H1 (cell line): ENCODE measurements at regions not wholly inside any gene's neighbourhood (a gene's known extent, or its start where the extent isn't known, plus 50 kb on each side); places are given as distances from the start of the nearest gene placed in this dataset.

Experiments used
- CTCF ChIA-PET: fragments of 300-600 bp; sonication (Branson Sonifier 250); formaldehyde crosslinking; loops from one replicate; lab custom pipeline; 2021; ENCODE audit not compliant: partially characterized antibody; lab: Charles Lee
- POLR2A ChIA-PET: fragments of 300-600 bp; sonication (Branson Sonifier 250); formaldehyde crosslinking; loops from one replicate; lab custom pipeline; 2021; ENCODE audit warnings: inconsistent platforms; ENCODE audit not compliant: partially characterized antibody; lab: Charles Lee
- DNase-seq, 2 experiments: peaks; one replicate each; pipeline versions ENCODE4 v3.0.0 to v3.0.0-alpha.2; 2010 to 2022; ENCODE audit warnings: low spot score in 2 of 2, low read depth in 1 of 2, mixed read lengths in 1 of 2
- FAIRE-seq: peaks from 2 replicates; lab custom pipeline; 2011; peaks lifted over from hg19 to GRCh38; lab: Jason Lieb, UNC
- H2AFZ ChIP-seq: 2 replicates; pipeline ENCODE4 v1.8.1; 2012; ENCODE audit warnings: low read length, inconsistent platforms
- H2AK5ac ChIP-seq: 2 replicates; pipeline ENCODE4 v1.6.1; 2013; ENCODE audit warnings: low read depth, low read length
- H2BK120ac ChIP-seq: replicated peaks from 2 replicates; pipeline ENCODE3; 2013; ENCODE audit warnings: low read depth, low read length, inconsistent platforms
- H2BK12ac ChIP-seq: 2 replicates; pipeline ENCODE4 v1.6.1; 2013; ENCODE audit warnings: low read depth, low read length
- H2BK15ac ChIP-seq: 2 replicates; pipeline ENCODE4 v1.6.1; 2013; ENCODE audit warnings: low read length
- H2BK20ac ChIP-seq: 2 replicates; pipeline ENCODE4 v1.6.1; 2013; ENCODE audit warnings: low read length
- H2BK5ac ChIP-seq: 2 replicates; pipeline ENCODE4 v1.6.1; 2013; ENCODE audit warnings: low read depth, low read length
- H3K14ac ChIP-seq: 2 replicates; pipeline ENCODE4 v1.6.1; 2013; ENCODE audit warnings: inconsistent platforms; ENCODE audit not compliant: insufficient read length
- H3K18ac ChIP-seq: 2 replicates; pipeline ENCODE4 v1.6.1; 2013; ENCODE audit warnings: low read length; ENCODE audit errors: extremely low read depth
- H3K23ac ChIP-seq: 2 replicates; pipeline ENCODE4 v1.6.1; 2013; ENCODE audit warnings: inconsistent platforms; ENCODE audit not compliant: insufficient read length
- H3K23me2 ChIP-seq: 2 replicates; pipeline ENCODE4 v1.6.1; 2013; ENCODE audit warnings: low read depth, low read length
- H3K27ac ChIP-seq: 2 replicates; pipeline ENCODE4 v1.6.1; 2011; ENCODE audit warnings: low read depth, low read length, inconsistent platforms
- H3K27me3 ChIP-seq, 4 experiments: replicated peaks in 1 of 4; 1 replicate in 1 of 4; 2 replicates in 3 of 4; pipeline versions ENCODE4 v1.6.1 to v1.8.1; 2011 to 2013; ENCODE audit warnings: low read length in 3 of 4, mild to moderate bottlenecking in 3 of 4, inconsistent platforms in 2 of 4, mixed read lengths in 2 of 4, moderate library complexity in 1 of 4; ENCODE audit not compliant: control insufficient read depth in 3 of 4, insufficient read depth in 3 of 4; ENCODE audit errors: extremely low read depth in 1 of 4
- H3K36me3 ChIP-seq, 4 experiments: 2 replicates each; pipeline versions ENCODE4 v1.6.1 to v1.8.1; 2011 to 2013; ENCODE audit warnings: mild to moderate bottlenecking in 4 of 4, low read length in 3 of 4, moderate library complexity in 2 of 4, control low read depth in 1 of 4, inconsistent platforms in 1 of 4; ENCODE audit not compliant: insufficient read depth in 4 of 4, control insufficient read depth in 2 of 4
- H3K4ac ChIP-seq: replicated peaks from 2 replicates; pipeline ENCODE3; 2013; ENCODE audit warnings: low read length, low read depth, mixed read lengths, inconsistent platforms; ENCODE audit not compliant: insufficient read length
- H3K4me1 ChIP-seq, 4 experiments: replicated peaks in 1 of 4; 1 replicate in 1 of 4; 2 replicates in 3 of 4; pipeline versions ENCODE4 v1.6.1 to v1.8.1; 2011 to 2013; ENCODE audit warnings: low read length in 3 of 4, inconsistent platforms in 2 of 4, mixed read lengths in 1 of 4; ENCODE audit not compliant: insufficient read depth in 4 of 4, control insufficient read depth in 3 of 4
- H3K4me2 ChIP-seq, 2 experiments: 2 replicates each; pipeline versions ENCODE4 v1.6.1 to v1.8.1; 2011 to 2013; ENCODE audit warnings: low read depth in 2 of 2, low read length in 2 of 2, control low read depth in 1 of 2, inconsistent platforms in 1 of 2, mild to moderate bottlenecking in 1 of 2; ENCODE audit not compliant: insufficient read depth in 1 of 2
- H3K4me3 ChIP-seq, 4 experiments: fragments of 200-600, 300-600 bp in 1 of 4; sonication (generic), shearing (Covaris generic), sonication (Bioruptor Twin) in 1 of 4; 2 replicates each; pipeline versions ENCODE4 v1.5.1 to v1.8.1; 2011 to 2016; ENCODE audit warnings: low read length in 4 of 4, low read depth in 3 of 4, control low read depth in 2 of 4, inconsistent platforms in 2 of 4, mild to moderate bottlenecking in 2 of 4, mixed read lengths in 1 of 4, moderate library complexity in 1 of 4; ENCODE audit not compliant: insufficient read depth in 2 of 4; ENCODE audit errors: extremely low read depth in 1 of 4
- H3K56ac ChIP-seq: replicated peaks from 2 replicates; pipeline ENCODE3; 2013; ENCODE audit warnings: low read depth, mild to moderate bottlenecking, mixed read lengths, low read length, inconsistent platforms; ENCODE audit not compliant: insufficient read length
- H3K79me1 ChIP-seq: 2 replicates; pipeline ENCODE4 v1.6.1; 2013; ENCODE audit warnings: low read depth, low read length, control low read depth
- H3K79me2 ChIP-seq, 2 experiments: 2 replicates each; pipeline versions ENCODE4 v1.6.1 to v1.8.1; 2012 to 2013; ENCODE audit warnings: low read length in 2 of 2, mild to moderate bottlenecking in 2 of 2, inconsistent platforms in 1 of 2; ENCODE audit not compliant: insufficient read depth in 2 of 2, control insufficient read depth in 1 of 2
- H3K9ac ChIP-seq, 4 experiments: replicated peaks in 1 of 4; 1 replicate in 1 of 4; 2 replicates in 3 of 4; pipeline versions ENCODE4 v1.6.1 to v1.8.1; 2011 to 2013; ENCODE audit warnings: low read depth in 3 of 4, low read length in 3 of 4, control low read depth in 2 of 4, mild to moderate bottlenecking in 2 of 4, moderate library complexity in 2 of 4, inconsistent platforms in 1 of 4; ENCODE audit errors: extremely low read depth in 1 of 4
- H3K9me3 ChIP-seq, 2 experiments: 2 replicates each; pipeline versions ENCODE4 v1.6.1 to v1.8.1; 2012 to 2013; ENCODE audit warnings: mild to moderate bottlenecking in 2 of 2, moderate library complexity in 2 of 2, control low read depth in 1 of 2, inconsistent platforms in 1 of 2, low read depth in 1 of 2, low read length in 1 of 2, mixed read lengths in 1 of 2; ENCODE audit not compliant: insufficient read depth in 2 of 2
- H4K20me1 ChIP-seq, 2 experiments: replicated peaks in 1 of 2; 2 replicates each; pipeline versions ENCODE3 to v1.8.1; 2011 to 2013; ENCODE audit warnings: inconsistent platforms in 2 of 2, low read length in 2 of 2, mild to moderate bottlenecking in 1 of 2; ENCODE audit not compliant: insufficient read depth in 2 of 2, control insufficient read depth in 1 of 2
- H4K5ac ChIP-seq: 2 replicates; pipeline ENCODE4 v1.6.1; 2013; ENCODE audit warnings: low read length, low read depth, mixed read lengths, inconsistent platforms; ENCODE audit not compliant: insufficient read length
- H4K8ac ChIP-seq: 2 replicates; pipeline ENCODE4 v1.8.0; 2013; ENCODE audit warnings: mild to moderate bottlenecking, moderate library complexity, low read length, inconsistent platforms; ENCODE audit not compliant: insufficient read depth; ENCODE audit errors: extremely low read depth
- H4K91ac ChIP-seq: replicated peaks from 2 replicates; pipeline ENCODE3; 2013; ENCODE audit warnings: low read length, mixed read lengths, inconsistent platforms; ENCODE audit not compliant: insufficient read length
- BRCA1 ChIP-seq: IDR thresholded peaks from 2 replicates; pipeline ENCODE4 v1.6.1; 2012; ENCODE audit warnings: low read depth, low read length, improper control_type of control experiment
- CBX8 ChIP-seq: fragments of 300-800, 300-1000 bp; sonication (generic); IDR thresholded peaks from 2 replicates; pipeline ENCODE4 v1.7.1; 2016; ENCODE audit warnings: low read depth, low read length, borderline replicate concordance
- JUND ChIP-seq: IDR thresholded peaks from 2 replicates; pipeline ENCODE4 v1.6.1; 2011; ENCODE audit warnings: mild to moderate bottlenecking, improper control_type of control experiment, low read length
- POLR2A ChIP-seq, 2 experiments: IDR thresholded peaks; 1 replicate in 1 of 2; 2 replicates in 1 of 2; pipeline ENCODE4 v1.6.1; 2011; ENCODE audit warnings: low read depth in 2 of 2, low read length in 2 of 2, mild to moderate bottlenecking in 2 of 2; ENCODE audit errors: control extremely low read depth in 1 of 2
- SIN3A ChIP-seq, 2 experiments: IDR thresholded peaks in 1 of 2; conservative IDR thresholded peaks in 1 of 2; 2 replicates each; pipeline ENCODE4 v1.6.1; 2011 to 2012; ENCODE audit warnings: low read length in 2 of 2, improper control_type of control experiment in 1 of 2, low read depth in 1 of 2, mild to moderate bottlenecking in 1 of 2
- SP2 ChIP-seq: IDR thresholded peaks from 2 replicates; pipeline ENCODE4 v1.6.1; 2012; ENCODE audit warnings: mild to moderate bottlenecking, low read length, inconsistent platforms
- WGBS, 2 experiments: shearing (Covaris generic) in 1 of 2; methylation state at CpG; one replicate each; pipeline versions ENCODE4 v1.1.6 to v1.1.7; 2013 to 2015; ENCODE audit warnings: low lambda C conversion rate in 2 of 2, mixed read lengths in 2 of 2, inconsistent platforms in 1 of 2, low coverage in 1 of 2, missing lambda C conversion rate in 1 of 2; ENCODE audit not compliant: insufficient replicate concordance in 2 of 2, insufficient coverage in 1 of 2, insufficient read length in 1 of 2; ENCODE audit errors: extremely low coverage in 1 of 2, missing lambda C conversion rate in 1 of 2; 5-methylcytosine and 5-hydroxymethylcytosine counted together
- TF ChIP-seq, protein P1 (sequence below), 3 experiments: IDR thresholded peaks; 1 replicate in 2 of 3; 2 replicates in 1 of 3; pipeline versions ENCODE4 v1.5.1 to v1.6.1; 2011; ENCODE audit warnings: low read length in 3 of 3, mild to moderate bottlenecking in 3 of 3, inconsistent platforms in 2 of 3, low read depth in 1 of 3, moderate library complexity in 1 of 3; ENCODE audit not compliant: insufficient read depth in 1 of 3; ENCODE audit errors: control extremely low read depth in 1 of 3

GRCh38 chr12:92055877-92056276 lies 89.8 kb downstream of the BTG1 start:
- Histone ChIP-seq H2BK15ac (no peak overlapping the region), H3K27ac (no peak overlapping the region), H3K4ac (no peak overlapping the region), H4K5ac (no peak overlapping the region), H3K4me2 (no peak overlapping the region), H3K18ac (no peak overlapping the region), H2BK12ac (no peak overlapping the region), H3K4me1 (no peaks in the 10 kb centered on the region), H3K9ac (no peak overlapping the region), H3K23ac (no peak overlapping the region), H3K23me2 (no peaks in the 10 kb centered on the region), H3K27me3 (no peaks in the 10 kb centered on the region), H2AFZ (no peak overlapping the region), H3K36me3 (no peaks in the 10 kb centered on the region), H2BK20ac (no peak overlapping the region), H3K56ac (no peak overlapping the region), H3K4me3 (no peak overlapping the region), H4K91ac (no peak overlapping the region), H2AK5ac (no peak overlapping the region), H3K14ac (no peak overlapping the region), H4K8ac (no peak overlapping the region), H2BK120ac (no peak overlapping the region), H3K79me1 (no peaks in the 10 kb centered on the region)
- no peak for FAIRE-seq
- POLR2A ChIA-PET, result no interaction called here
- TF ChIP-seq, protein P1, sequence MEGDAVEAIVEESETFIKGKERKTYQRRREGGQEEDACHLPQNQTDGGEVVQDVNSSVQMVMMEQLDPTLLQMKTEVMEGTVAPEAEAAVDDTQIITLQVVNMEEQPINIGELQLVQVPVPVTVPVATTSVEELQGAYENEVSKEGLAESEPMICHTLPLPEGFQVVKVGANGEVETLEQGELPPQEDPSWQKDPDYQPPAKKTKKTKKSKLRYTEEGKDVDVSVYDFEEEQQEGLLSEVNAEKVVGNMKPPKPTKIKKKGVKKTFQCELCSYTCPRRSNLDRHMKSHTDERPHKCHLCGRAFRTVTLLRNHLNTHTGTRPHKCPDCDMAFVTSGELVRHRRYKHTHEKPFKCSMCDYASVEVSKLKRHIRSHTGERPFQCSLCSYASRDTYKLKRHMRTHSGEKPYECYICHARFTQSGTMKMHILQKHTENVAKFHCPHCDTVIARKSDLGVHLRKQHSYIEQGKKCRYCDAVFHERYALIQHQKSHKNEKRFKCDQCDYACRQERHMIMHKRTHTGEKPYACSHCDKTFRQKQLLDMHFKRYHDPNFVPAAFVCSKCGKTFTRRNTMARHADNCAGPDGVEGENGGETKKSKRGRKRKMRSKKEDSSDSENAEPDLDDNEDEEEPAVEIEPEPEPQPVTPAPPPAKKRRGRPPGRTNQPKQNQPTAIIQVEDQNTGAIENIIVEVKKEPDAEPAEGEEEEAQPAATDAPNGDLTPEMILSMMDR (IDR thresholded peaks at IDR 0.05; ENCODE audit: control extremely low read depth in 1 of 3, insufficient read depth in 1 of 3, low read depth in 1 of 3, low read length in 3 of 3), result no peak
- TF ChIP-seq BRCA1 (no peak), SP2 (no peak), JUND (no peak), SIN3A (conservative IDR thresholded peaks at IDR 0.05 in 1 of 2, IDR thresholded peaks at IDR 0.05 in 1 of 2; ENCODE audit: low read depth in 1 of 2, low read length in 2 of 2) (no peak), CBX8 (no peak), POLR2A (IDR thresholded peaks at IDR 0.05; ENCODE audit: control extremely low read depth in 1 of 2, low read depth in 2 of 2, low read length in 2 of 2) (no peak)
- TF ChIP-seq, all 59 proteins: peak for 0
- 86% methylated on average over 4 of the region's 4 CpGs; no CpG with 5 or more reads in 1 of the 2 experiments for WGBS, 2 experiments
- Histone ChIP-seq H3K9me3 (0 out of 4 replicates have a peak, but pooled peaks cover 0 to under 1% of the 10 kb centered on the region in 2 experiments), H4K20me1 (no peaks in the 10 kb centered on the region), H2BK5ac (no peak overlapping the region), H3K79me2 (no peaks in the 10 kb centered on the region)
- CTCF ChIA-PET, result interaction anchor here (0.7 kb wide), 3 partner anchors 17 to 112 kb away, joined by 3 to 4 read pairs (median 3); no protein-coding TSS in a partner anchor
- no peak for DNase-seq
